IMR-90 (cell line): ENCODE measurements at regions not wholly inside any gene's neighbourhood (a gene's known extent, or its start where the extent isn't known, plus 50 kb on each side); places are given as distances from the start of the nearest gene placed in this dataset.

Experiments used
- ATAC-seq: fragments of 200-7000 bp; cut with Tn5 transposase; 2 replicates; pipeline ENCODE4 v1.9.1; 2020; ENCODE audit warnings: low read depth, mild to moderate bottlenecking, moderate library complexity
- BruUV-seq: library from RNA; stranded (reverse); fragments of 400-500 nt; replicated peaks from 2 replicates; lab custom pipeline; 2021; lab: Mats Ljungman, UMichigan
- CTCF ChIA-PET: fragments of 300-600 bp; formaldehyde crosslinking; extraction: SDS; loops from one replicate; lab custom pipeline; 2021; ENCODE audit warnings: antibody characterized with exemption; lab: Yijun Ruan, JAX
- POLR2A ChIA-PET: fragments of 300-600 bp; sonication (Branson Sonifier 250); formaldehyde crosslinking; loops from one replicate; lab custom pipeline; 2022; ENCODE audit warnings: antibody characterized with exemption; ENCODE audit not compliant: unreplicated experiment; lab: Charles Lee
- DNase-seq: peaks from one replicate; pipeline ENCODE4 v3.0.0; 2013
- H2AFZ ChIP-seq: replicated peaks from 2 replicates; pipeline ENCODE3; 2013; ENCODE audit warnings: low read length, mild to moderate bottlenecking; ENCODE audit not compliant: poor library complexity
- H2AK5ac ChIP-seq: 2 replicates; pipeline ENCODE4 v1.6.1; 2013; ENCODE audit warnings: low read depth, low read length, inconsistent platforms
- H2AK9ac ChIP-seq: replicated peaks from 2 replicates; pipeline ENCODE3; 2013; ENCODE audit warnings: mild to moderate bottlenecking, low read depth, low read length, moderate library complexity; ENCODE audit not compliant: poor library complexity
- H2BK120ac ChIP-seq: 2 replicates; pipeline ENCODE4 v1.6.1; 2013; ENCODE audit warnings: low read depth, low read length, inconsistent platforms
- H2BK15ac ChIP-seq: 3 replicates; pipeline ENCODE4 v1.6.1; 2013; ENCODE audit warnings: low read depth, low read length, inconsistent platforms
- H2BK20ac ChIP-seq: 2 replicates; pipeline ENCODE4 v1.6.1; 2013; ENCODE audit warnings: low read depth, mild to moderate bottlenecking, inconsistent platforms, low read length, moderate library complexity
- H2BK5ac ChIP-seq: 2 replicates; pipeline ENCODE4 v1.6.1; 2013; ENCODE audit warnings: mild to moderate bottlenecking, low read depth, low read length, inconsistent platforms; ENCODE audit not compliant: poor library complexity, severe bottlenecking
- H3K14ac ChIP-seq: replicated peaks from 2 replicates; pipeline ENCODE4 v1.6.1; 2013; ENCODE audit warnings: low read depth, low read length, inconsistent platforms
- H3K18ac ChIP-seq: 2 replicates; pipeline ENCODE4 v1.6.1; 2013; ENCODE audit warnings: low read depth, low read length, control low read depth
- H3K23ac ChIP-seq: 2 replicates; pipeline ENCODE4 v1.6.1; 2013; ENCODE audit warnings: low read depth, low read length, inconsistent platforms
- H3K27ac ChIP-seq: 2 replicates; pipeline ENCODE4 v1.5.1; 2013; ENCODE audit warnings: mild to moderate bottlenecking, control low read depth, low read length; ENCODE audit not compliant: insufficient read depth
- H3K27me3 ChIP-seq: 2 replicates; pipeline ENCODE4 v1.6.1; 2013; ENCODE audit warnings: low read length; ENCODE audit not compliant: control insufficient read depth, insufficient read depth
- H3K36me3 ChIP-seq: 2 replicates; pipeline ENCODE4 v1.6.1; 2013; ENCODE audit warnings: low read length, mixed read lengths; ENCODE audit not compliant: control insufficient read depth, insufficient read depth
- H3K4ac ChIP-seq: 2 replicates; pipeline ENCODE4 v1.6.1; 2013; ENCODE audit warnings: low read depth, low read length, inconsistent platforms
- H3K4me1 ChIP-seq: 2 replicates; pipeline ENCODE4 v1.6.1; 2013; ENCODE audit warnings: low read length, mixed read lengths; ENCODE audit not compliant: control insufficient read depth, insufficient read depth
- H3K4me2 ChIP-seq: 2 replicates; pipeline ENCODE4 v1.6.1; 2013; ENCODE audit warnings: low read depth, mild to moderate bottlenecking, control low read depth, low read length, moderate library complexity
- H3K4me3 ChIP-seq: 2 replicates; pipeline ENCODE4 v1.5.1; 2013; ENCODE audit warnings: low read depth, mild to moderate bottlenecking, control low read depth, low read length, moderate library complexity; ENCODE audit not compliant: insufficient read depth
- H3K56ac ChIP-seq: 2 replicates; pipeline ENCODE4 v1.6.1; 2013; ENCODE audit warnings: low read length, inconsistent platforms; ENCODE audit not compliant: insufficient read depth; ENCODE audit errors: extremely low read depth
- H3K79me1 ChIP-seq, 2 experiments: 2 replicates each; pipeline ENCODE4 v1.6.1; 2013; ENCODE audit warnings: low read length in 2 of 2, inconsistent platforms in 1 of 2, low read depth in 1 of 2
- H3K9ac ChIP-seq: 2 replicates; pipeline ENCODE4 v1.6.1; 2013; ENCODE audit warnings: low read depth, low read length, control low read depth
- H3K9me1 ChIP-seq: 2 replicates; pipeline ENCODE4 v1.6.1; 2013; ENCODE audit warnings: low read length, inconsistent platforms; ENCODE audit not compliant: insufficient read depth
- H3K9me3 ChIP-seq: 2 replicates; pipeline ENCODE4 v1.6.1; 2013; ENCODE audit warnings: low read length; ENCODE audit not compliant: control insufficient read depth, insufficient read depth
- H4K20me1 ChIP-seq: 2 replicates; pipeline ENCODE4 v1.6.1; 2013; ENCODE audit warnings: low read length, inconsistent platforms; ENCODE audit not compliant: insufficient read depth
- H4K5ac ChIP-seq: 2 replicates; pipeline ENCODE4 v1.6.1; 2013; ENCODE audit warnings: mild to moderate bottlenecking, low read depth, low read length, control low read depth
- H4K8ac ChIP-seq, 2 experiments: 2 replicates each; pipeline ENCODE4 v1.6.1; 2013; ENCODE audit warnings: low read depth in 2 of 2, low read length in 2 of 2, control low read depth in 1 of 2, inconsistent platforms in 1 of 2
- H4K91ac ChIP-seq: 2 replicates; pipeline ENCODE4 v1.6.1; 2013; ENCODE audit warnings: low read depth, low read length, inconsistent platforms; ENCODE audit not compliant: insufficient read depth
- CEBPB ChIP-seq: IDR thresholded peaks from 2 replicates; pipeline ENCODE4 v1.6.1; 2012; ENCODE audit warnings: low read depth, low read length, improper control_type of control experiment
- MXI1 ChIP-seq: IDR thresholded peaks from 2 replicates; pipeline ENCODE4 v1.6.1; 2012; ENCODE audit warnings: low read depth, mild to moderate bottlenecking, low read length, moderate library complexity, borderline replicate concordance
- WGBS, 2 experiments: methylation state at CpG; one replicate each; pipeline versions ENCODE4 v1.1.5 to v1.1.7; 2013; ENCODE audit warnings: missing lambda C conversion rate in 2 of 2; ENCODE audit not compliant: insufficient read length in 1 of 2; ENCODE audit errors: extremely low coverage in 2 of 2; 5-methylcytosine and 5-hydroxymethylcytosine counted together
- dilution Hi-C: fragments of 300-500 bp; cut with HindIII; formaldehyde crosslinking; loops from one replicate; pipeline ENCODE4 v1.14.3; 2018; ENCODE audit warnings: low sequenced_read_pairs; ENCODE audit not compliant: unreplicated experiment
- in situ Hi-C: fragments of 300-500 bp; cut with MboI; formaldehyde crosslinking; loops from 3 replicates; pipeline ENCODE4 v1.14.3; 2019; ENCODE audit warnings: low sequenced_read_pairs, inconsistent platforms, mixed read lengths
- intact Hi-C: fragments of 100-400 bp; cut with micrococcal nuclease; formaldehyde crosslinking; loops from 2 replicates; pipeline ENCODE4 v1.10.0; 2022

GRCh38 chrX:150028692-150029091 lies 90.4 kb upstream of the EOLA2 start:
- in situ Hi-C loops (no loop called here), dilution Hi-C loops (no loop called here), intact Hi-C loops (no loop called here)
- WGBS, 2 experiments: no CpG with 5 or more reads among the region's 1 CpG
- Histone ChIP-seq H3K27ac (no peak overlapping the region; the same call in 1 of the 2 replicates), H3K9ac (no peak overlapping the region), H3K18ac (peak overlapping the region; percentile 59), H3K4me2 (peak overlapping the region; percentile 54; the same call in 1 of the 2 replicates), H3K4ac (no peak overlapping the region), H2BK15ac (no peak overlapping the region), H4K5ac (no peak overlapping the region), H4K91ac (no peak overlapping the region), H3K9me1 (peaks cover 3% of the 10 kb centered on the region; the same call in 1 of the 2 replicates), H3K79me1 (no peaks in the 10 kb centered on the region), H3K56ac (no peak overlapping the region), H2AK9ac (no peak overlapping the region), H2BK5ac (no peak overlapping the region), H4K20me1 (no peaks in the 10 kb centered on the region), H3K27me3 (no peaks in the 10 kb centered on the region), H2AK5ac (no peak overlapping the region), H2AFZ (no peak overlapping the region), H3K9me3 (no peaks in the 10 kb centered on the region), H3K23ac (no peak overlapping the region), H2BK20ac (no peak overlapping the region), H3K4me1 (peaks cover 3% of the 10 kb centered on the region; the same call in 1 of the 2 replicates), H3K4me3 (no peak overlapping the region), H3K14ac (no peak overlapping the region), H2BK120ac (no peak overlapping the region), H3K36me3 (no peaks in the 10 kb centered on the region), H4K8ac (no peak overlapping the region)
- TF ChIP-seq CEBPB: no peak
- no peak for TF ChIP-seq MXI1
- ChIA-PET POLR2A (no interaction called here), CTCF (no interaction called here)
- ATAC-seq (no peak), DNase-seq (no peak)
- BruUV-seq: no TSS peak
